ENCODE measurements at regions not wholly inside any gene's neighbourhood (a gene's known extent, or its start where the extent isn't known, plus 50 kb on each side); places are given as distances from the start of the nearest gene placed in this dataset.

DNA sequence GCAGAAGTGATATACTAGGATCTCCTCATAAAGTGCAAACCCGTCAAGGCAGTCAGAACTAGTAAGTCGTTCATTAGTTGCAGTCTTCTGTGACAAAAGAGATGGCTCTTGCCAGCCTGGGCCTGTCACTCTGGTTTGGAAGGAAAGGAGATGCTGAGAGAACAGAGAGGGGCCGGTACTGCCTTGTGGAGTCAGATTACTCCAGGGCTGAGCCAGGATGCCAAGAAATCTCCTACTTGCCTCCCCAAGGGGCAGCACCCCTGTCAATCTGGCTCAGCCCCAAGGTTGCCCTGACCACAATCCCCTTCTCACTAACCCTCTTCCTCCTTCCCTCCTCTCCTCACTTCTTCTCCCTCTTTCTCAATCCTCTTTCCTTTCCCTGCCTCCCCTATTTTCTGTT lies 62.9 kb upstream of the ASPRV1 start:
- H3K79me2 ChIP-seq (ENCODE audit: insufficient read depth, low read length): no peaks in the 10 kb centered on the region
- DNase-seq (ENCODE audit: insufficient read length, low spot score, missing footprints): no peak
- H3K27ac ChIP-seq (ENCODE audit: low read depth, low read length): no peak overlapping the region
- no peaks in the 10 kb centered on the region for H3K36me3 ChIP-seq (ENCODE audit: insufficient read depth, low read length)
- TF ChIP-seq, protein P1, sequence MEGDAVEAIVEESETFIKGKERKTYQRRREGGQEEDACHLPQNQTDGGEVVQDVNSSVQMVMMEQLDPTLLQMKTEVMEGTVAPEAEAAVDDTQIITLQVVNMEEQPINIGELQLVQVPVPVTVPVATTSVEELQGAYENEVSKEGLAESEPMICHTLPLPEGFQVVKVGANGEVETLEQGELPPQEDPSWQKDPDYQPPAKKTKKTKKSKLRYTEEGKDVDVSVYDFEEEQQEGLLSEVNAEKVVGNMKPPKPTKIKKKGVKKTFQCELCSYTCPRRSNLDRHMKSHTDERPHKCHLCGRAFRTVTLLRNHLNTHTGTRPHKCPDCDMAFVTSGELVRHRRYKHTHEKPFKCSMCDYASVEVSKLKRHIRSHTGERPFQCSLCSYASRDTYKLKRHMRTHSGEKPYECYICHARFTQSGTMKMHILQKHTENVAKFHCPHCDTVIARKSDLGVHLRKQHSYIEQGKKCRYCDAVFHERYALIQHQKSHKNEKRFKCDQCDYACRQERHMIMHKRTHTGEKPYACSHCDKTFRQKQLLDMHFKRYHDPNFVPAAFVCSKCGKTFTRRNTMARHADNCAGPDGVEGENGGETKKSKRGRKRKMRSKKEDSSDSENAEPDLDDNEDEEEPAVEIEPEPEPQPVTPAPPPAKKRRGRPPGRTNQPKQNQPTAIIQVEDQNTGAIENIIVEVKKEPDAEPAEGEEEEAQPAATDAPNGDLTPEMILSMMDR (IDR thresholded peaks at IDR 0.05; ENCODE audit: extremely low read depth, low read depth, low read length): no peak
- no peak overlapping the region for H2AFZ ChIP-seq (ENCODE audit: low read length)
- no peaks in the 10 kb centered on the region for H4K20me1 ChIP-seq (ENCODE audit: insufficient read depth, low read length)
- H3K4me3 ChIP-seq (ENCODE audit: insufficient read depth, low read length): no peak overlapping the region
- H3K9me3 ChIP-seq (ENCODE audit: low read depth, low read length): no peaks in the 10 kb centered on the region
- no peak overlapping the region for H3K4me2 ChIP-seq (ENCODE audit: insufficient read depth, low read length)
- H3K27me3 ChIP-seq (ENCODE audit: insufficient read depth, low read length): no peaks in the 10 kb centered on the region
- no peaks in the 10 kb centered on the region for H3K4me1 ChIP-seq (ENCODE audit: insufficient read depth, low read length)

DNA sequence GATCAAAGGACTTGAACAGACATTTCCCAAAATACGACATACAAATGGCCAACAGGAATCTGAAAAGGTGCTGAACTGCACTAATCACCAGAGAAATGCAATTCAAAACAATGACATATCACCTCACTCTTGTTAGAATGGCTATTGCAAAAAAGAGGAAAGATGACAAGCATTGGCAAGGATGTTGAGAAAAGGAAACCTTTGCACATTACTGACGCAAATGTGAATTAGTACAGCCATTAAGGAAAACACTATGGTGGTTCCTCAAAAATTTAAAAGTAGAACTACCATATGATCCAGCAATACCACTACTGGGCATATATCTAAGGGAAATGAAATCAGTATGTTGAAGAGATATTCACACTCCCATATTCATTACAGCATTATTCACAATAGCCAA lies 57.7 kb upstream of the ASPRV1 start:
- no peak overlapping the region for H3K27ac ChIP-seq (ENCODE audit: low read depth, low read length)
- no peak for DNase-seq (ENCODE audit: insufficient read length, low spot score, missing footprints)
- H2AFZ ChIP-seq (ENCODE audit: low read length): no peak overlapping the region
- no peaks in the 10 kb centered on the region for H3K9me3 ChIP-seq (ENCODE audit: low read depth, low read length)
- no peak overlapping the region for H3K4me3 ChIP-seq (ENCODE audit: insufficient read depth, low read length)
- H4K20me1 ChIP-seq (ENCODE audit: insufficient read depth, low read length): no peaks in the 10 kb centered on the region
- no peaks in the 10 kb centered on the region for H3K4me1 ChIP-seq (ENCODE audit: insufficient read depth, low read length)
- no peaks in the 10 kb centered on the region for H3K79me2 ChIP-seq (ENCODE audit: insufficient read depth, low read length)
- no peaks in the 10 kb centered on the region for H3K36me3 ChIP-seq (ENCODE audit: insufficient read depth, low read length)
- H3K27me3 ChIP-seq (ENCODE audit: insufficient read depth, low read length): no peaks in the 10 kb centered on the region
- TF ChIP-seq, protein P1 (IDR thresholded peaks at IDR 0.05; ENCODE audit: extremely low read depth, low read depth, low read length): no peak
- no peak overlapping the region for H3K4me2 ChIP-seq (ENCODE audit: insufficient read depth, low read length)

DNA sequence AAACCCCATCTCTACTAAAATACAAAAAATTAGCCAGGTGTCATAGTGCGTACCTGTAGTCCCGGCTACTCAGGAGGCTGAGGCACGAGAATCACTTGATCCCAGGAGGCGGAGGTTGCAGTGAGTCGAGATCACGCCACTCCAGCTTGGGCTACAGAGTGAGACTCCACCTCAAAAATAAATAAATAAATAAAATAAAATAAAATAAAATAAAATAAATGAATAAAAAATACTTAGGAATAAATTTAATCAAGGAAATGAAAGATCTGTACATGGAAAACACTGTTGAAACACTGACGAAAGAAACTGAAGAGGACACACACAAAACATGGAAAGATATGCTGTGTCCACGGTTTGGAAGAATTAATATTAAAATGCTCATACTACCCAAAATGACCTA lies 56.5 kb upstream of the ASPRV1 start:
- H3K4me1 ChIP-seq (ENCODE audit: insufficient read depth, low read length): no peaks in the 10 kb centered on the region
- H3K79me2 ChIP-seq (ENCODE audit: insufficient read depth, low read length): no peaks in the 10 kb centered on the region
- no peaks in the 10 kb centered on the region for H3K9me3 ChIP-seq (ENCODE audit: low read depth, low read length)
- no peaks in the 10 kb centered on the region for H4K20me1 ChIP-seq (ENCODE audit: insufficient read depth, low read length)
- no peaks in the 10 kb centered on the region for H3K27me3 ChIP-seq (ENCODE audit: insufficient read depth, low read length)
- no peaks in the 10 kb centered on the region for H3K36me3 ChIP-seq (ENCODE audit: insufficient read depth, low read length)
- H2AFZ ChIP-seq (ENCODE audit: low read length): no peak overlapping the region
- TF ChIP-seq, protein P1 (IDR thresholded peaks at IDR 0.05; ENCODE audit: extremely low read depth, low read depth, low read length): no peak
- H3K4me3 ChIP-seq (ENCODE audit: insufficient read depth, low read length): no peak overlapping the region
- H3K27ac ChIP-seq (ENCODE audit: low read depth, low read length): no peak overlapping the region
- no peak overlapping the region for H3K4me2 ChIP-seq (ENCODE audit: insufficient read depth, low read length)
- no peak for DNase-seq (ENCODE audit: insufficient read length, low spot score, missing footprints)

DNA sequence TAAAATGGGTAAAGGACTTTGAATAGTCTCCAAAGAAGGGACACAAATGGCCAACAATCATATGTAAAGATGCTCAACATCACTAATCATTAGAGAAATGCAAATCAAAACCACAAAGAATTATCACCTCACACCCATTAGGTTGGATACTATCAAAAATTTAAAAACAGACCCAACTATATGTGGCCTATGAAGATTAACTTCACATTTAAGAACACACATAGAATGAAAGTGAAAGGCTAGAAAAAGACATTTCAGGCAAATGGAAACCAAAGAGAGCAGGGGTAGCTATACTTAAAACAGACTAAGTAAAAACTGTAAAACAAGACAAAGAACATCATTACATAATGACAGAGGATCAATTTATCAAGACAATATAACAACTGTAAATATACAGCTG lies 53.5 kb upstream of the ASPRV1 start:
- no peak overlapping the region for H3K4me2 ChIP-seq (ENCODE audit: insufficient read depth, low read length)
- no peaks in the 10 kb centered on the region for H3K9me3 ChIP-seq (ENCODE audit: low read depth, low read length)
- no peak overlapping the region for H2AFZ ChIP-seq (ENCODE audit: low read length)
- H3K4me3 ChIP-seq (ENCODE audit: insufficient read depth, low read length): no peak overlapping the region
- H3K4me1 ChIP-seq (ENCODE audit: insufficient read depth, low read length): no peaks in the 10 kb centered on the region
- H3K27ac ChIP-seq (ENCODE audit: low read depth, low read length): no peak overlapping the region
- no peaks in the 10 kb centered on the region for H3K36me3 ChIP-seq (ENCODE audit: insufficient read depth, low read length)
- DNase-seq (ENCODE audit: insufficient read length, low spot score, missing footprints): no peak
- no peaks in the 10 kb centered on the region for H3K27me3 ChIP-seq (ENCODE audit: insufficient read depth, low read length)
- H3K79me2 ChIP-seq (ENCODE audit: insufficient read depth, low read length): no peaks in the 10 kb centered on the region
- TF ChIP-seq, protein P1 (IDR thresholded peaks at IDR 0.05; ENCODE audit: extremely low read depth, low read depth, low read length): no peak
- no peaks in the 10 kb centered on the region for H4K20me1 ChIP-seq (ENCODE audit: insufficient read depth, low read length)
